H1 (cell line): ENCODE measurements at regions not wholly inside any gene's neighbourhood (a gene's known extent, or its start where the extent isn't known, plus 50 kb on each side); places are given as distances from the start of the nearest gene placed in this dataset.

Source experiments
- NANOG ChIP-seq: IDR thresholded peaks from 2 replicates; pipeline ENCODE4 v1.6.1; 2011; ENCODE audit warnings: low read length, low read depth, mild to moderate bottlenecking, inconsistent platforms; ENCODE audit not compliant: insufficient read depth, poor library complexity, severe bottlenecking
- RAD21 ChIP-seq, 2 experiments: IDR thresholded peaks in 1 of 2; conservative IDR thresholded peaks in 1 of 2; 2 replicates each; pipeline ENCODE4 v1.6.1; 2011; ENCODE audit warnings: low read depth in 2 of 2, low read length in 2 of 2, improper control_type of control experiment in 1 of 2, inconsistent platforms in 1 of 2, mild to moderate bottlenecking in 1 of 2, moderate library complexity in 1 of 2

DNA sequence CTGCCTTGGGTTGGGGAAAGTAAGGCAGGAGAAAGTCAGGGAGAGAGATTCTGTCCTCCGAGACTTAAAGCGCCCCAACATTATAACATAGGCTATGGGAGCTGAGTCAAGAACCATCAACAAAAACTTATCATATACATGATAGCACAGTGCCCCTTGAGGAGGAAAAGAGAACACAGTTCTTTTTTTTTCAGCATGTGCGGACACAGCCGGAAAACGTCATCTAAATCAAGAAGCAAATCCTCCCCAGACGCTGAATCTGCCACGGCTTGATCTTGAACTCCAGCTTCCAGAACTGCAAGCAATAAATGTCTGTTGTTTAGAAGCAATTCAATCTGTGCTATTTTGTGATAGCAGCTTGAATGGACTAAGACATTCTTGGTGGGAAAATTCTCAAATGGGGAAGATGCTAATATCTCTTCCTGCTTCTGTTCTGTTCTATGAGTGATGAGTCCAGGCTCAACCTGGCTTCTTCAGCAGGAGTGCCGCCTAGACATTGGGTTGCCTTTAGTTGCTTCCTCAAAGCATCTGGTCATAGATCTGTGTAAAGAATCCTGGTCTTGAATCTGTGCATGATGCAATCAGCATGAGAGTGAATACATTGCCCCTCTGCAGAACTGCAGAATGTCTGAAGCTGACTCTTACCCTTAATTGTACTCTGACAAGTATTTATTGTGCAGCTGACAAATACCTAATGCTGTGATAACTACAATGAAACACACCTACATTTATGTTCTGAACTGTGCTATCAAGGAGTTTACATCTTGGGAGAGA is 549.8 kb upstream of the PRKX start (continued):
- TF ChIP-seq NANOG, result no peak
- peak; percentile 54 to 55 for TF ChIP-seq RAD21 (IDR thresholded peaks at IDR 0.05 in 1 of 2, conservative IDR thresholded peaks at IDR 0.05 in 1 of 2; ENCODE audit: low read depth in 2 of 2, low read length in 2 of 2)
- TF ChIP-seq, all 59 proteins: peak for 2
